Right lobe of liver (tissue), 4 donors: ENCODE measurements at regions not wholly inside any gene's neighbourhood (a gene's known extent, or its start where the extent isn't known, plus 50 kb on each side); places are given as distances from the start of the nearest gene placed in this dataset.

Source experiments
- CTCF ChIP-seq, 4 donors: fragments of 200-600 bp in 3 of 4; fragments of 450-650 bp in 1 of 4; IDR thresholded peaks; one replicate each; pipeline versions ENCODE4 v1.5.1 to v1.8.0; 2016 to 2022; ENCODE audit warnings: antibody characterized with exemption in 4 of 4, mild to moderate bottlenecking in 2 of 4
- POLR2A ChIP-seq: fragments of 450-650 bp; IDR thresholded peaks from one replicate; pipeline ENCODE4 v1.6.1; 2017; ENCODE audit warnings: antibody characterized with exemption, mild to moderate bottlenecking
- donor health status: DM: no; HTN: no; CAD: no.
- donor health status: DM: no; HTN: no; CAD: no.
- donor health status: DM: no; HTN: yes; CAD: no.

GRCh38 chr6:82088978-82089771 lies 158.4 kb downstream of the IBTK start:
- TF ChIP-seq CTCF (IDR thresholded peaks at IDR 0.05) (no peak), POLR2A (no peak)
